ENCODE measurements at regions not wholly inside any gene's neighbourhood (a gene's known extent, or its start where the extent isn't known, plus 50 kb on each side); places are given as distances from the start of the nearest gene placed in this dataset.

DNA sequence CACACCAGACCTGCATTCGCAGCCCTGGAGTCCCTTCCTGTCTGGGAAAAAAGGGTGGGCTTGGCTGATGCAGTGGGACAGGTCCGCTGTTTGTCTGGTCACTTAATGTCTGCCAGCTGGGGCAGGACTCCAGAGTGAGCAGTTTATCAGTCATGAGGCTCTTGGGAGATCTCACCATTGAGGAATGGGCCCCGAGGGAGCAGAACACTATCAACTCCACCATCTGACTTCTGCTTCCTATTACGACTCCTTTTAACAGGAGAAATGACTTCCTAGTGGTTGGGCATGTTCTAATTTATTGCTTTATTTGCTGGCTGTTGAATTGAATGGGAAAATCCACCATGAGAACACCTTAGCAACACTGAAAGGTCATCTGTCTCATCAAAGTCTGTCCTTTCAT lies 182.5 kb upstream of the RASSF8 start:
- H3K27ac ChIP-seq: no peak overlapping the region
- DNase-seq: no peak
- TF ChIP-seq, protein P1, sequence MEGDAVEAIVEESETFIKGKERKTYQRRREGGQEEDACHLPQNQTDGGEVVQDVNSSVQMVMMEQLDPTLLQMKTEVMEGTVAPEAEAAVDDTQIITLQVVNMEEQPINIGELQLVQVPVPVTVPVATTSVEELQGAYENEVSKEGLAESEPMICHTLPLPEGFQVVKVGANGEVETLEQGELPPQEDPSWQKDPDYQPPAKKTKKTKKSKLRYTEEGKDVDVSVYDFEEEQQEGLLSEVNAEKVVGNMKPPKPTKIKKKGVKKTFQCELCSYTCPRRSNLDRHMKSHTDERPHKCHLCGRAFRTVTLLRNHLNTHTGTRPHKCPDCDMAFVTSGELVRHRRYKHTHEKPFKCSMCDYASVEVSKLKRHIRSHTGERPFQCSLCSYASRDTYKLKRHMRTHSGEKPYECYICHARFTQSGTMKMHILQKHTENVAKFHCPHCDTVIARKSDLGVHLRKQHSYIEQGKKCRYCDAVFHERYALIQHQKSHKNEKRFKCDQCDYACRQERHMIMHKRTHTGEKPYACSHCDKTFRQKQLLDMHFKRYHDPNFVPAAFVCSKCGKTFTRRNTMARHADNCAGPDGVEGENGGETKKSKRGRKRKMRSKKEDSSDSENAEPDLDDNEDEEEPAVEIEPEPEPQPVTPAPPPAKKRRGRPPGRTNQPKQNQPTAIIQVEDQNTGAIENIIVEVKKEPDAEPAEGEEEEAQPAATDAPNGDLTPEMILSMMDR (IDR thresholded peaks at IDR 0.05): no peak
- no peaks in the 10 kb centered on the region for H3K27me3 ChIP-seq
- no peak overlapping the region for H3K4me3 ChIP-seq
- no peaks in the 10 kb centered on the region for H3K9me3 ChIP-seq
- H3K36me3 ChIP-seq: no peaks in the 10 kb centered on the region
- H3K4me1 ChIP-seq: no peaks in the 10 kb centered on the region
- intact Hi-C loops (cut with DNase I; ENCODE audit: low total_unique reads): no loop called here

DNA sequence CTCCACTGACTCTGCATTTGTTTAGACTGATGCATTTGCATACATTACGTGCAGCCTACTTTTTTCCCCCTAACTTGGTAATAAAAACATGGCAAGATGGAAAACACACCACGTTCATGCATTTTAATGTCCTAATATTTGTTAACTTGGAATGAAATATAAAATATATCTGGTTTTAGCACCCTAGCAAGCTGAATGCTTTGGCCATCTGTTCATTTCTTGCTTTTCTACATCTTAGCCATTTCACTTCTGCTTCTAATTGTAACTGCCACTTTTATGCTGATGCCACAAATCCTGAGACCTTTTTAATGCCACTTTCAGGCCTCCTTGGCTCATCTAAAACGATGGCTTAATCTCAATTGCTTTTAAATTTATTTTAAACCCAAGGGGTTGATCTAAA lies 177.7 kb upstream of the RASSF8 start:
- no peaks in the 10 kb centered on the region for H3K27me3 ChIP-seq
- H3K4me1 ChIP-seq: no peaks in the 10 kb centered on the region
- intact Hi-C loops (cut with DNase I; ENCODE audit: low total_unique reads): no loop called here
- no peaks in the 10 kb centered on the region for H3K36me3 ChIP-seq
- DNase-seq: no peak
- no peak overlapping the region for H3K27ac ChIP-seq
- H3K4me3 ChIP-seq: no peak overlapping the region
- TF ChIP-seq, protein P1 (IDR thresholded peaks at IDR 0.05): no peak
- H3K9me3 ChIP-seq: no peaks in the 10 kb centered on the region

- TF ChIP-seq, protein P1 (IDR thresholded peaks at IDR 0.05): no peak
- no peak overlapping the region for H3K4me3 ChIP-seq
- H3K36me3 ChIP-seq: no peaks in the 10 kb centered on the region
- no peaks in the 10 kb centered on the region for H3K4me1 ChIP-seq
- no peak for DNase-seq
- intact Hi-C loops (cut with DNase I; ENCODE audit: low total_unique reads): no loop called here
- H3K27me3 ChIP-seq: no peaks in the 10 kb centered on the region
- no peak overlapping the region for H3K27ac ChIP-seq
- no peaks in the 10 kb centered on the region for H3K9me3 ChIP-seq
These were observed 177.2 kb upstream of the RASSF8 start for GRCh38 chr12:25781232-25781631.

- intact Hi-C loops (cut with DNase I; ENCODE audit: low total_unique reads): no loop called here
- Histone ChIP-seq H3K4me3 (no peak overlapping the region), H3K36me3 (no peaks in the 10 kb centered on the region), H3K4me1 (peaks cover 0 to 2% (median under 1%) of the 10 kb centered on the region in 4 donors), H3K27me3 (no peaks in the 10 kb centered on the region), H3K9me3 (no peaks in the 10 kb centered on the region), H3K27ac (no peak overlapping the region)
- TF ChIP-seq, protein P1 (IDR thresholded peaks at IDR 0.05): no peak
- DNase-seq: no peak
These were observed 174.9 kb upstream of the RASSF8 start for GRCh38 chr12:25783566-25783965.

GRCh38 chr12:25784669-25785068 lies 173.8 kb upstream of the RASSF8 start:
- Histone ChIP-seq H3K27ac (no peak overlapping the region), H3K4me1 (peaks cover 0 to 13% (median 7%) of the 10 kb centered on the region in 4 donors), H3K36me3 (no peaks in the 10 kb centered on the region), H3K4me3 (no peak overlapping the region), H3K27me3 (no peaks in the 10 kb centered on the region), H3K9me3 (no peaks in the 10 kb centered on the region)
- no peak for DNase-seq
- intact Hi-C loops (cut with DNase I; ENCODE audit: low total_unique reads): no loop called here
- TF ChIP-seq, protein P1 (IDR thresholded peaks at IDR 0.05): no peak

- intact Hi-C loops (cut with DNase I; ENCODE audit: low total_unique reads): no loop called here
- TF ChIP-seq, protein P1 (IDR thresholded peaks at IDR 0.05): no peak
- Histone ChIP-seq H3K9me3 (no peaks in the 10 kb centered on the region), H3K27ac (no peak overlapping the region), H3K27me3 (no peaks in the 10 kb centered on the region), H3K4me1 (peaks cover 0 to 17% (median 9%) of the 10 kb centered on the region in 4 donors), H3K4me3 (no peak overlapping the region), H3K36me3 (no peaks in the 10 kb centered on the region)
- DNase-seq: no peak
These were observed 173.3 kb upstream of the RASSF8 start for GRCh38 chr12:25785134-25785533.

Data from tibial artery (tissue), 4 donors.